Esophagus squamous epithelium (tissue), 4 donors: ENCODE measurements at regions not wholly inside any gene's neighbourhood (a gene's known extent, or its start where the extent isn't known, plus 50 kb on each side); places are given as distances from the start of the nearest gene placed in this dataset.
"Not testable (repeated sequence)": the region's sequence is repeated elsewhere in the genome, so short reads cannot be mapped to it uniquely, and the experiment has no call there.

Source experiments
- CTCF ChIP-seq, 6 experiments: fragments of 450-650 bp in 4 of 6; fragments of 200-600 bp in 2 of 6; sonication (generic) in 2 of 6; IDR thresholded peaks; one replicate each; pipeline ENCODE4 v1.5.1; 2016 to 2019; ENCODE audit warnings: antibody characterized with exemption in 6 of 6, mild to moderate bottlenecking in 4 of 6, moderate library complexity in 4 of 6
- POLR2A ChIP-seq, 4 donors: fragments of 450-650 bp; IDR thresholded peaks; one replicate each; pipeline ENCODE4 v1.6.1; 2017; ENCODE audit warnings: antibody characterized with exemption in 4 of 4, mild to moderate bottlenecking in 4 of 4, moderate library complexity in 3 of 4

- TF ChIP-seq POLR2A, CTCF (IDR thresholded peaks at IDR 0.05): not testable (repeated sequence)
These were observed 259.1 kb downstream of the GOLGA6L6 start for GRCh38 chr15:20282491-20282943.
